Epithelial cell of proximal tubule (primary cell): ENCODE measurements at regions not wholly inside any gene's neighbourhood (a gene's known extent, or its start where the extent isn't known, plus 50 kb on each side); places are given as distances from the start of the nearest gene placed in this dataset.
"Not testable (repeated sequence)": the region's sequence is repeated elsewhere in the genome, so short reads cannot be mapped to it uniquely, and the experiment has no call there.

ENCODE experiments used
- DNase-seq: peaks from one replicate; pipeline ENCODE4 v3.0.0-alpha.2; 2011; ENCODE audit warnings: low read depth
- H3K4me3 ChIP-seq: 2 replicates; pipeline ENCODE4 v1.5.1; 2011; ENCODE audit warnings: low read depth, mild to moderate bottlenecking, low read length
- TF ChIP-seq, protein P1 (sequence below): conservative IDR thresholded peaks from 2 replicates; pipeline ENCODE4 v1.5.1; 2012; ENCODE audit warnings: low read depth, mild to moderate bottlenecking, low read length

DNA sequence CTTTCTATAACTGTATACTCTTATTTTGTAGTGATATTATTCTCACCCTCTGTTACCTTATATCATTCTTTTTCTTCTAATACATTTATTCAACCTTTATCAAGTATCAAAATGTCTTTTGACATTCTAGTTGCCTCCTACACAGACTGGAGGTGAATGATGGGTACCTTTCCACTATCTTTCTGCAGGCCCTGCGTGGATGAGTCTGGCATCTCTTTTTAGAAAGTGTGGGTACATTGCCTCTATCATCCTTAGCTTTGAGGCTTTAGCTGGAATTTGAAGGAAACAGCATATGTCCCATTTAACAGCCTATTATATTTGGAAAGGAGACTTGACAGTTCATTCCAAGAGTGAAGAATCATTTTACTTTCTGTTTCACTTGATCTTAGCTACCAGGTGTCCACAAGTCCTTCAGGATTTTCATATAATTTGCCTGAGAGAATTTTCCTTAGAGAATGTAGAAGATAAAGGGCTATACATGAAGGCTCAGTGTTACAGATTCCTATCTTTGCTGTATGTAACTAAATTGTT lies 192.0 kb downstream of the CWF19L2 start:
- TF ChIP-seq, protein P1, sequence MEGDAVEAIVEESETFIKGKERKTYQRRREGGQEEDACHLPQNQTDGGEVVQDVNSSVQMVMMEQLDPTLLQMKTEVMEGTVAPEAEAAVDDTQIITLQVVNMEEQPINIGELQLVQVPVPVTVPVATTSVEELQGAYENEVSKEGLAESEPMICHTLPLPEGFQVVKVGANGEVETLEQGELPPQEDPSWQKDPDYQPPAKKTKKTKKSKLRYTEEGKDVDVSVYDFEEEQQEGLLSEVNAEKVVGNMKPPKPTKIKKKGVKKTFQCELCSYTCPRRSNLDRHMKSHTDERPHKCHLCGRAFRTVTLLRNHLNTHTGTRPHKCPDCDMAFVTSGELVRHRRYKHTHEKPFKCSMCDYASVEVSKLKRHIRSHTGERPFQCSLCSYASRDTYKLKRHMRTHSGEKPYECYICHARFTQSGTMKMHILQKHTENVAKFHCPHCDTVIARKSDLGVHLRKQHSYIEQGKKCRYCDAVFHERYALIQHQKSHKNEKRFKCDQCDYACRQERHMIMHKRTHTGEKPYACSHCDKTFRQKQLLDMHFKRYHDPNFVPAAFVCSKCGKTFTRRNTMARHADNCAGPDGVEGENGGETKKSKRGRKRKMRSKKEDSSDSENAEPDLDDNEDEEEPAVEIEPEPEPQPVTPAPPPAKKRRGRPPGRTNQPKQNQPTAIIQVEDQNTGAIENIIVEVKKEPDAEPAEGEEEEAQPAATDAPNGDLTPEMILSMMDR: no peak
- H3K4me3 ChIP-seq: no peak overlapping the region
- no peak for DNase-seq

DNA sequence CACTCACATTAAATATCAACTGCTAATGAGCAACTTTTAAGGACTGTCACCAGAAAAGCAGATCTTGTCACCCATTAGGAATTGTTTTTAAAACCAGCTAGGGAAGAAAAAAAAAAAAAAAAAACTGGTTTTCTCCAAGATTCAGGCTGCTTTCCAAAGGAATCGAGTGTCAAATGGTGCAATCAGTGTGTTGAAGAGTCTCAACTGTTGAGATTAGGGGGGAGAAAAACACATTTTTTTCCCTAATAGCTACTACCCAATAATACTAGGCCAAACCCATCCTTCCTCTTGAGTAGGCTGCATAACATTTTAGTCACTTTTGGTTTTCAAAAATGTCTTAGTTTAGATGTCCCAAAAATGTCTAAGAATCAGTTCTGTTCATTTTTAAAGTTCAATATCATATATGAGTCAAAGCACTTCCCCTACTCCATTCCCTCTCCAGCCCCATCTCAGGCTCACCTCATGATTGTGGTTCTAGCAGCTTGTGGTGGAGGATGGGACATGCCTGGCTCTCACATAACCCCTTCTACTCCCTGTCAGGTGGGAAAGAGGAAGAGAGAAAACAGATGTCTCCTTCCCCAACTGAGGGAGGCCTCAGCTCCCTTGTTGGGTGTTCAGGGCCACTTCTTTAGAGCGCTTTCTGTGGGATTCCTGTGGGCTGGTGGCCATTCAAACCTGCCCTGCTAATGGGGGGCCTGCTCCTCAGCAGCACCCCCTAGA lies 193.6 kb downstream of the CWF19L2 start:
- TF ChIP-seq, protein P1: no peak
- no peak for DNase-seq

DNA sequence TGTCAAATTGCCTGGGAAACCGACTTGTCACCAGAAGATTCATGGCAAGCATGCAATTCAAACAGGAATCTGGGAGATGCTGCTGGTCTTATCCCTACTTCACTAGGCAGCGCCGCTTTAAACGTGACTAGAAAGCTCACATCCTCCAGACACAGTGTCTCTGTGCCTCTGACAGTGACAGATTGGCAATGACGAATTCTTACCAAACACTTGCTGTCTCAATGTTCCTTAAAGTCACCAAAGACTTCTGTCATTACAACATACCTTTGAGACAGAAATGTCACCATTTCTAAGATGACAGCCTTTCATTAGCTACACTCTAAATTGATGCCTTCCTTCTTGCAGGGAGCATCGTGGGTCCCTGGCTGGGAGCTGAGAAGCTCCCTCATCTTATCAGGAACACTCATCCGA lies 197.8 kb downstream of the CWF19L2 start:
- no peak for DNase-seq
- TF ChIP-seq, protein P1: no peak
- no peak overlapping the region for H3K4me3 ChIP-seq

More for the DNA sequence above, 193.6 kb downstream of the CWF19L2 start:
- no peak overlapping the region for H3K4me3 ChIP-seq

DNA sequence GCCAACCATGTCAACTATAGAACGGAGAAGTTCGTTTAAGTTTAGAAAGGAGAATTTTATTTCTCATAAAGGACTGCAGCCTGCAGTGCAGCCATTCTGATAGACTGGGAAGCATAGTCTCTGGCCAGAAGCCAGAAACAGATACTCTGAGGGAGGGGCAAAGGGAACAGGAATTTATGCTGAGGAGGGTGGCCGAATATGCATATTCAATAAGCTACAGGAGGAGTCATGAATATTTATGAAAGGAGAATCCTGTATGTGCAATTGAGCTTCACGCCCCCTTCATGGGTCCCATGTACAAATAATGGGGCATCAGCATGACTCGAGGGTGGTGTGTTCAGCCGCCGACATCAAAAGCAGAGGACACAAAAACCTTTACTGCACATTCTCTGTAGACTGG lies 199.9 kb downstream of the CWF19L2 start:
- TF ChIP-seq, protein P1: no peak
- no peak overlapping the region for H3K4me3 ChIP-seq
- DNase-seq: no peak

DNA sequence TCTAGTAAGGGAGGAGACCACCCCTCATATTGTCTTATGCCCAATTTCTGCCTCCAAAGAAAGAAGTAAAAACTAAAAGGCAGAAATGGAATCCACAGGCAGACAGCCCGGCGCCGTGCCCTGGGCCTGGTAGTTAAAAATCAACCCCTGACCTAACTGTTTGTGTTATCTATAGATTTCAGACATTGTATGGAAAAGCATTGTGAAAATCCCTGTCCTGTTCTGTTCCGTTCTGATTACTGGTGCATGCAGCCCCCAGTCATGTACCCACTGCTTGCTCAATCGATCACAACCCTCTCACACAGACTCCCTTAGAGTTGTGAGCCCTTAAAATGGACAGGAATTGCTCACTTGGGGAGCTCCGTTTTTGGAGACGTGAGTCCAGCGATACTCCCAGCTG lies 204.0 kb downstream of the CWF19L2 start:
- not testable (repeated sequence) for DNase-seq, H3K4me3 ChIP-seq

DNA sequence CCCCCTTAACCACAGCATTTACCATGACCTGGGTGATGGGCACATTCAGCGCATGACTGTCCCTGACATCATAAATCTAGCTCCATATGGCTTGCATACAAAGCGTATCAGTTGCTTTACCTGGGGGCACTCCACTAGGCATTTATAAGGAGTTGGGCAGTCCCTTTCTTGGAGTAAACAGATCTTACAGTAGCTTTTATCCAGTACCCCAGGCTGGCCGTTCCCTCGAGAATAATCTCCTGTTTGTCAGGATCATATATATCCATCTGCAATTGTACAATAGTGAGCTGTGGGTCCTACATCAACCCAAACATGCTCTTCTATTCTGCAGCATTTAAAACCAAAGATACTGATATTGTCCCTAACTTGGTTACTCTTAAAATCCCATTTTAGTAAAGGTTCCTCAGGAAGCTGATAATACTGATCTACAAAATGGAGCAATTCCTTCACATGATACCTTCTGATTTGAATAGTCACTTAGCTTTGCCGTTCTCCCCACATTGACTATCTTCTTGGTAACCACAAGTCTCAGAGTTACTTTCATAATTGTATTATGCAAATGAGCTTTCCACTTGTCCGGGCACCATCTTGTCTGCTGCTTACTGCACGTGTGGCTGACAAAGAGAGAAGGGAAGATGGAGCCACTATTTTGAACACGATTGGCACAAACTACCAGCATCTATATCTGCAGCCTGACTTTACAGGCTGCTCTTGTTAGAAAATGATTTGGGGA lies 205.0 kb downstream of the CWF19L2 start:
- no peak for DNase-seq
- TF ChIP-seq, protein P1: no peak
- no peak overlapping the region for H3K4me3 ChIP-seq

DNA sequence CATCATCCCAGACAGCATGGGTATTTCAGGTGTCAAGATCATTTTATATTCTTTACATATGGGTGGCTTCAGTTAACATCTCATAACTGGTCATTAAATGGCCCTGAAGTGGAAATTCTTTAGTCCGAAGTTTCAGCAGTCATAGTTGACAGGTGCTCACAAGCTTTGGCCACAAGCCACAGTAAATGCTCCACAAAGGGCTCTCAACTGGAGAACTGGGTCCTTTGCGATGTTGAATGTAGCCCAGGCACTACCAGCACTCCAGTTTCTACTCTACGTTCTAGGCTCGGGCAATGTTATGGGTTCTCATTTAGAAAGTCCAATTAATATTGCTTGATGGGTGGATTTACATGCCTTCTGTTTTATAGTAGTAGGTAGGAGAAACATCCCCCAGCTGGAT lies 206.3 kb downstream of the CWF19L2 start:
- TF ChIP-seq, protein P1: no peak
- no peak for DNase-seq
- H3K4me3 ChIP-seq: no peak overlapping the region
